Left forelimb (tissue), 1 donor: ENCODE measurements at regions not wholly inside any gene's neighbourhood (a gene's known extent, or its start where the extent isn't known, plus 50 kb on each side); places are given as distances from the start of the nearest gene placed in this dataset.
"Not testable (repeated sequence)": the region's sequence is repeated elsewhere in the genome, so short reads cannot be mapped to it uniquely, and the experiment has no call there.

Source experiments
- DNase-seq: peaks from one replicate; pipeline ENCODE4 v3.0.0-alpha.2; 2018; ENCODE audit warnings: low spot score

DNA sequence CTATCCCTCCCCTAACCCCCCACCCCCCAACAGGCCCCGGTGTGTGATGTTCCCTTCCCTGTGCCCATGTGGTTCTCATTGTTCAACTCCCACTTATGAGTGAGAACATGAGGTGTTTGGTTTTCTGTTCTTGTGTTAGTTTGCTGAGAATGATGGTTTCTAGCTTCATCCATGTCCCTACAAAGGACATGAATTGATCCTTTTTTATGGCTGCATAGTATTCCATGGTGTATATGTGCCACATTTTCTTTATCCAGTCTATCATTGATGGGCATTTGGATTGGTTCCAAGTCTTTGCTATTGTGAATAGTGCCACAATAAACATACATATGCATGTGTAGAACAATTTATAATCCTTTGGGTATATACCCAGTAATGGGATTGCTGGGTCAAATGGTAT, 612.1 kb upstream of the ADGRB3 start:
- not testable (repeated sequence) for DNase-seq

DNA sequence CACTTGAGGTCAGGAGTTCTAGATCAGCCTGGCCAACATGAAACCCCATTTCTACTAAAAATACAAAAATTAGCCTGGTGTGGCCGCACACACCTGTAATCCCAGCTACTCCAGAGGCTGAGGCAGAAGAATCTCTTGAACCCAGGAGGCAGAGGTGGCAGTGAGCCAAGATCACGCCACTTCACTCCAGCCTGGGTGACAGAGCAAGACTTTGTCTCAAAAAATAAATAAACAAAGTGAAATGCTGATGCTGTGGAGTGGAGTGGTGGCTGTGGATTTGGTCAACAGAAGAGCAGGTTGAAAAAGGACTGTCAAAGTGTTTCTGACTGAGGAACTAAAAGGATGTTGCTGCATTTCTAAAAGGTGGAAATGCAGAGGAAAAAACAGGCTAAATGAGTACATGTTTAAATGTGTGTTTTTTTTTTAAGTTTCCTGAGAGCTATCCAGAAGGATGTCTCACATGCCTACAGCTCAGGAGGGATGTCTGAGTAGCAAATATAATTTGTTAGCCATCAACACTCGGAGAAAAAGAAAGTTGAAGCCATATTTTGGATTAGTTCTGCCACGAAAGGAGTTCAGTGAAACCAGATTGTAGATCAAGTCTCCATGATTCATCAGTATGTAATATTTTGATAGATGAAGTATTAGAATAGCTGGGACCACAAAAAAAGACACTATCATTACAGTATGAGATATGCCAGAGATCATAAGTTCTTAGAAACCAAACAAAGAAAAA, 621.1 kb upstream of the ADGRB3 start:
- DNase-seq: no peak

DNA sequence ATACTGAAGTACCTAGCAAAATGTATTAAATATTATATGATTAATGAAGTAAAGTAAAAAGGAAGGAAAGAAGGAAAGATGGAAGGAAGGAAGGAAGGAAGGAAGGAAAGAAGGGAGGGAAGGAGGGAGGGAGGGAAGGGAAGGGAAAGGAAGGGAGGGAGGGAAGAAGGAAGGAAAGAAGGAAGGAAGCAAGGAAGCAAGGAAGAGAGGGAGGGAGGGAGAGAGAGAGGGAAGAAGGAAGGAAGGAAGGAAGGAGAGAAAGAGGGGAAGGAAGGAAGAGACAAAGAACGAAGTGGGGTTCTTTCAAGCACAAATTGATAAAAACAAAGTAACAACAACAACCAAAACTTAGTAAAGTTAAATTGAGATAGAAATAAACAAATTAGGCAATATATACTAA, 622.3 kb upstream of the ADGRB3 start:
- DNase-seq: no peak

- no peak for DNase-seq
Observed at GRCh38 chr6:68010936-68011335, 624.1 kb upstream of the ADGRB3 start.

DNA sequence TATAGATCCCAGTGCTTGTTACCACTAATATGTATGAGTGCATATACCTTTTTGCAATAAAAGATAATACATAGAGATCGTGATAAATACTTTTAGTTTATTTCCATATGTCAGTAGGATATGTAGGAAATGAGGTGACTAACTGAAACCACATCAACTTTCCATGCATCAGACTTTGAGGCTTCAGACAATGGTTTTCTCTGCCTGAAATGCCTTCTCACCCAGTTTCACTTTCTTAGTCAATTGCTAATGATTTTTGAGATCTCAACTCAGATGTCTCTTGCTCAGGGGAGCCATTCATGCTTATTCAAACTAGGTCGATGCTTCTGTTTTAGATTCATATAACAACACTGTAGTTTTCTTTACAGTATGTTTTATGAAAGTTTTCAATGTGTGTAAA, 626.6 kb upstream of the ADGRB3 start:
- no peak for DNase-seq

- DNase-seq: no peak
Observed at GRCh38 chr6:68007717-68008116, 627.4 kb upstream of the ADGRB3 start.

DNA sequence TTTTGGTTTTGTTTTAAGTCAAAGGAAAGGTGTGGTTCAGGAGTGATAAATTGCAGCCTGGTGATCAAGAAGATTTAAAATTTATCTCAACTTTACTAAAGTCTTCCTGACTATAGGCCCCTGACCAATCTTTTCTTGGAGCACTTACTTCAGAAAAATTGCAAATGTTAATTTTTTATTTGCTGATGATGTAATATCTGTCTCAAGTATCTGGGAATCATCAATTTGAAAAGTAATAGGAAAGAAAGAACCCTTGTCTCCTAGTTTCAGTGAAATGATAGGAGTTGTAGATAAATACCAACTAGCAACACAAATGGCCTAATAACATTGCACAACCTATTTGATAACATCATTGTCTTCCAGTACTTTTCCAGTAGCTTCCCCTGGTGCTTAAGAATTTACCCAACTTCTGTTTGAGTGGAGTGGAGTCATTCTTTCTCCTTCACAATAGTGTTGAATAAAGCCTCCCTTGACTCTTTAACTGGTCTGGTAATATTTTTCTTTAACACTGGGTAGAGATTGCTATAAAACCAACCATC, 648.3 kb upstream of the ADGRB3 start:
- DNase-seq: no peak

DNA sequence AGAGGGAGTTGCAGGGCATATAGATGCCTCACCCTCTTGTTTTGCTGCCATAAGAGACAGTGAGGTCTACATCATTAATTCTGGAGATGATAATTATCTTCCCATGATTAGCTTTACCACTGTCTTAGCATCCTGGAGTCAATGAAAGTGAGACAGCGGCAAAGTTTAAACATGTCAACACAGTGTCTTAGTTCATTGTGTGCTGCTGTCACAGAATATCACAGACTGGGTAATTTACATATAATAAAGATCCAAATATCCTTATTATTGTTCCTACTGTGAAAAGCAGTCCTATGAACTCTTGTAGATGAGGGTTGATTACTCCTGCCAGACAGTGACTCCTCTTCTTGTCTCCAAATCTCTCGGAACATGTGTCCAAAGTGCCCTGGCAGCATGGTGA, 658.6 kb upstream of the ADGRB3 start:
- DNase-seq: no peak

DNA sequence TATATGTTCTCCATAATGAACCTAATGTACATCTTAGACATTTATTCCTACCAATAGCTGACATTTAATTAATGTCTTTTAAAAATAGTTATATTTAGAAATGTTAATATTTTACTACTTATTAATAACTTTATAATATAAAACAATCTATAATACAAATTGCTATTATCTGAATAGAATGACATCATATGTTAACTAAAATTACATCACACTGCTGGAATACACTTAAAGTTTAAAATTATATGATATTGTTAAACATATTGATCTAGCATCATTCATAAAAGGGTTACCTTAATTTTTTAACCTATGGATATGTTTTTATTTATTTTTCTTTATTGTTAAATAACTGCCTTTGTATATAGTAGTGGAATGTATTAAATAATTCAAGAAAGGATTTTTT, 660.2 kb upstream of the ADGRB3 start:
- DNase-seq: no peak

DNA sequence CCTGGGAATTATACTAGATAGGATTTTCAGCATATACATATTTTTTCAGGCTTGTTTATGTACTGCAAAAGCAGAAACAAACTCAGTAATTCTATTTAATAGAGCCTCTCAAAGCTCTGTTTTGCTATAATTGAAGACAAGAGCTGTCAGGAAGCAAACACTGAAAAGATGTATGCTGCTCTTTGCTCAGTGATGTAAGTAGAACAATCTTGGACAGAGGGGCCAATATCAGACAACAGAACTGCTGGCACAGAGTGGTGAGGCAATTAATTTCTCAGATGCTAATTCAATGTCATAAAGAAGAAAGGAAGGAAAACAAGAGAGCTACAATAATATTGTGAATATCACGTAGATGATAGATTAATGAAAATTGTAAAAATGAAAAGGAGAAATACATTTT, 663.3 kb upstream of the ADGRB3 start:
- no peak for DNase-seq

GRCh38 chr6:67966830-67967229, 668.3 kb upstream of the ADGRB3 start:
- DNase-seq: no peak

- DNase-seq: no peak
Observed at GRCh38 chr6:67956352-67956751, 678.7 kb upstream of the ADGRB3 start.

GRCh38 chr6:67952948-67953347, 682.1 kb upstream of the ADGRB3 start:
- no peak for DNase-seq

GRCh38 chr6:67952121-67952520, 683.0 kb upstream of the ADGRB3 start:
- no peak for DNase-seq

DNA sequence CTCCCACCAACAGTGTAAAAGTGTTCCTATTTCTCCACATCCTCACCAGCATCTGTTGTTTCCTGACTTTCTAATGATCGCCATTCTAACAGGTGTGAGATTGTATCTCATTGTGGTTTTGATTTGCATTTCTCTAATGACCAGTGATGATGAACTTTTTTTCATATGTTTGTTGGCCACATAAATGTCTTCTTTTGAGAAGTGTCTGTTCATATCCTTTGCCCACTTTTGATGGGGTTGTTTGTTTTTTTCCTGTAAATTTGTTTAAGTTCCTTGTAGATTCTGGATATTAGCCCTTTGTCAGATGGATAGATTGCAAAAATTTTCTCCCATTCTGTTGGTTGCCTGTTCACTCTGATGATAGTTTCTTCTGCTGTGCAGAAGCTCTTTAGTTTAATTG, 687.3 kb upstream of the ADGRB3 start:
- not testable (repeated sequence) for DNase-seq

DNA sequence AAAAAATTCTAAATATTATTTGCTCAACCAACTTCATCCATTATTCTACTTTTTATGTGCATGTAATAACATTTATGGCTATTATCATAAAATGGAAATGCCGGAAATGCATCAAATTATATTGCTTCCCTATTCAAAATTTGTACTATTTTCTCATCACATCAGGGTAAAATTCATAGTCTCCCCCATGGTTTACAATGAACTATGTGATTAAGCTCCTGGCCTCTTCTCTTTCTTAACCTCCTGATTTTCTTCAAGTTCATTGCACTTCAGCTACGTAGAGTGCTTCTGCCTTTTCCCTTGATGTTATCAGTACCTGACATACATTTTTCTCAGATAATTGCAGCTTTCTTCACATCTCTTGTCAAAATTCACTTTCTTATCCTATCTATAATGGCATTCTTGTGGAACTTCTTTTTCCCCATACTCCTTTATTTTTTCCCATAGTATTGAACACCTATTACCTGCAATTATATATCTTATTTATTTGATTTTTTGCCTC, 699.1 kb upstream of the ADGRB3 start:
- DNase-seq: no peak

DNA sequence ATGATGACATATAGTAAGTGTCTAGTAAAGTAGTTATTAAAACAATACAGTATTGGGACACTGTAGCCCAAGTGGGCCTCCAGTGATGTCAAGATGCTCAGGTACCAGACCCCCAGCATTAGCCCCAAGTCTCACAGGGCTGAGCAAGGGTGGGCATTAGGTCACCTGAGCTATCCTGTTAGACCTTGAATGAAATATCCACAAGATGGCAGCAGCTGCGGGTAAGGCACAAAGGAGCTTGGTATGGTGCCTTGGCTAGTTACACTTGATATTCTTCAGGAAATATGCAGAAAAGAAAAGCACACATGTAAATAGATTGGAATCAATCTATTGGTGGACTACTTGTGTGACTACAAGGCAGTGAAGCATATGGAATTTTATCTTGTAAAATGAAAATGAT, 701.8 kb upstream of the ADGRB3 start:
- no peak for DNase-seq

- DNase-seq: not testable (repeated sequence)
Observed at GRCh38 chr6:67922588-67922987, 712.5 kb upstream of the ADGRB3 start.

- DNase-seq: not testable (repeated sequence)
Observed at GRCh38 chr6:67920040-67920439, 715.0 kb upstream of the ADGRB3 start.

- no peak for DNase-seq
Observed at GRCh38 chr6:67916399-67916798, 718.7 kb upstream of the ADGRB3 start.

DNA sequence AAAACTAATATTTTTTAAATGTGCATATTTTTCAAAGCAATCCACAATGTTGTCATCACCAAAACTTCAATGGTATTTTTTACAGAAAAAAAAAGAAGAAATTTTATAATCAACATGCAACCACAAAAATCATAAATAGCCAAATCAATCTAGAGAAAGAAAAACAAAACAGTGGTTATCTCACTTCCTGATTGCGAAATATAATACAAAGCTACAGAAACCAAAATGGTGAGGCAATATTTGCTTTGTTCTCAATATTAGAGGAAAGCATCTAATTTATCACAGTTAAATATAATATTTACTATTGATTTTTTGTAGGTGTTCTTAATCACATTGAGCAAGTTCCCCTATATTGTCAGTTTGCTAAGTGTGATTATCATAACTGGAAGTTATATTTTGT, 720.7 kb upstream of the ADGRB3 start:
- DNase-seq: no peak

DNA sequence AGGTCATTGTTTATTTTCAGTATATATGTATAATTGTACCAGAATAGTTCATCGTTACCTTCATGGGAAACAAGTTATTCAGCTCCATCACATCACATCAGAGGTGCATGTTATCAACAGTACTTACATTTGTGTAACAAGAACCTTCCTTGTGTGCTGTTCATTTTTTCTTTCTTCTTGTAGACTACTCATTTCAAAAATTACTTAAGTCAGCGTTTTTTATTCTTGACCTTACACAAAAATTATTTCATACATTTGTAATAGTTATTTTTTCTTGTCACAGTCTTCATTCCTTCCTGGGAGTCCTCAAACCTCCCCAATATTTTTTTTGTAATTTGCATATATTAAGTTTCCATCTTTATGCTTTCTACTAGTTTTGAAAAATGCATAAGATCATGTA, 725.7 kb upstream of the ADGRB3 start:
- DNase-seq: no peak

DNA sequence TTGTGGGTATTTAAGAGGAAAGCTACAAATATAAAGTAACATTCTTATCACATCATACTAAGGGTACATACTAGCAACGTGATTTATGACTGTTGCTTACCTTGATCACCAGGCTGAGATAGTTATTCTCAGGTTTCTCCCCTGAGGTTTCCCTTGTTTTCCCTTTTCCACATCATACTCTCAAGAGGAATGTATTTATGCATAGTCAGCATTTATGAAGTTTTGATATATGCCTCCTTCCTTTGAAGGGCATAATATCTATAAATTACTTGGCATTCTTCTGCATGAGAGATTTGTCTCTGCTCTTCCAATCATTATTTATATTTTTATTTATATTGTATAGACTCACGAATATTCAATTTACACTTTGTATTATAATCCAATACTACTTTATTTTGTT, 726.7 kb upstream of the ADGRB3 start:
- no peak for DNase-seq

GRCh38 chr6:67904735-67905134, 730.3 kb upstream of the ADGRB3 start:
- DNase-seq: not testable (repeated sequence)
